IMR-90 (cell line): ENCODE measurements at regions not wholly inside any gene's neighbourhood (a gene's known extent, or its start where the extent isn't known, plus 50 kb on each side); places are given as distances from the start of the nearest gene placed in this dataset.

Source experiments
- BHLHE40 ChIP-seq: fragments of 150-350 bp; IDR thresholded peaks from 2 replicates; pipeline ENCODE4 v1.6.1; 2016; ENCODE audit warnings: mild to moderate bottlenecking, low read depth, low read length
- CEBPB ChIP-seq: IDR thresholded peaks from 2 replicates; pipeline ENCODE4 v1.6.1; 2012; ENCODE audit warnings: low read depth, low read length, improper control_type of control experiment
- CHD1 ChIP-seq: IDR thresholded peaks from 2 replicates; pipeline ENCODE4 v1.6.1; 2012; ENCODE audit warnings: low read depth, low read length, improper control_type of control experiment
- CTCF ChIP-seq: conservative IDR thresholded peaks from 2 replicates; pipeline ENCODE4 v1.5.1; 2012; ENCODE audit warnings: mild to moderate bottlenecking, low read depth, low read length, improper control_type of control experiment
- ELK1 ChIP-seq: fragments of 150-350 bp; IDR thresholded peaks from 2 replicates; pipeline ENCODE4 v1.6.1; 2016; ENCODE audit warnings: low read depth, mild to moderate bottlenecking, low read length, moderate library complexity, borderline replicate concordance
- MAFK ChIP-seq: IDR thresholded peaks from 2 replicates; pipeline ENCODE4 v1.6.1; 2012; ENCODE audit warnings: low read depth, low read length, improper control_type of control experiment
- MAZ ChIP-seq: IDR thresholded peaks from 2 replicates; pipeline ENCODE4 v1.6.1; 2012; ENCODE audit warnings: low read depth, mild to moderate bottlenecking, low read length, improper control_type of control experiment, moderate library complexity, borderline replicate concordance
- MXI1 ChIP-seq: IDR thresholded peaks from 2 replicates; pipeline ENCODE4 v1.6.1; 2012; ENCODE audit warnings: low read depth, mild to moderate bottlenecking, low read length, moderate library complexity, borderline replicate concordance
- POLR2A ChIP-seq: IDR thresholded peaks from 2 replicates; pipeline ENCODE4 v1.6.1; 2012; ENCODE audit warnings: mild to moderate bottlenecking, low read depth, low read length
- RAD21 ChIP-seq: IDR thresholded peaks from 2 replicates; pipeline ENCODE4 v1.6.1; 2012; ENCODE audit warnings: low read length, improper control_type of control experiment
- RFX5 ChIP-seq: IDR thresholded peaks from 2 replicates; pipeline ENCODE4 v1.8.0; 2012; ENCODE audit warnings: low read depth, mild to moderate bottlenecking, low read length, moderate library complexity

- no peak for TF ChIP-seq CTCF
- no peak for TF ChIP-seq POLR2A
- no peak for TF ChIP-seq MAFK
- TF ChIP-seq BHLHE40 = no peak
- no peak for TF ChIP-seq MXI1
- TF ChIP-seq RAD21 = no peak
- TF ChIP-seq CHD1 = no peak
- no peak for TF ChIP-seq ELK1
- TF ChIP-seq RFX5 = no peak
- TF ChIP-seq MAZ = no peak
- no peak for TF ChIP-seq CEBPB
Measured at GRCh38 chr2:34664266-34664665, 1065.2 kb upstream of the FAM98A start.
